ENCODE measurements at regions not wholly inside any gene's neighbourhood (a gene's known extent, or its start where the extent isn't known, plus 50 kb on each side); places are given as distances from the start of the nearest gene placed in this dataset.

GRCh38 chr21:41605178-41605933, 97.4 kb upstream of the TMPRSS2 start:
- in situ Hi-C loops (cut with HindIII; ENCODE audit: low pct_unique_long_range_greater_than_20kb, low sequenced_read_pairs) = loop anchor here (25.0 kb wide), 1 partner anchor 157 kb away; the partner anchor contains the start of gene RIPK4
- no peak for DNase-seq (ENCODE audit: low read depth)

- DNase-seq (ENCODE audit: low read depth) = no peak
- in situ Hi-C loops (cut with HindIII; ENCODE audit: low pct_unique_long_range_greater_than_20kb, low sequenced_read_pairs) = loop anchor here (25.0 kb wide), 1 partner anchor 158 kb away; the partner anchor contains the start of gene RIPK4
Observed at GRCh38 chr21:41604583-41605041, 96.7 kb upstream of the TMPRSS2 start.

- DNase-seq (ENCODE audit: low read depth) = no peak
- in situ Hi-C loops (cut with HindIII; ENCODE audit: low pct_unique_long_range_greater_than_20kb, low sequenced_read_pairs) = loop anchor here (25.0 kb wide), 1 partner anchor 159 kb away; the partner anchor contains the start of gene RIPK4
Observed at GRCh38 chr21:41603476-41603875, 95.5 kb upstream of the TMPRSS2 start.

GRCh38 chr21:41602531-41602930, 94.6 kb upstream of the TMPRSS2 start:
- DNase-seq (ENCODE audit: low read depth) = no peak
- in situ Hi-C loops (cut with HindIII; ENCODE audit: low pct_unique_long_range_greater_than_20kb, low sequenced_read_pairs) = loop anchor here (25.0 kb wide), 1 partner anchor 160 kb away; the partner anchor contains the start of gene RIPK4

- in situ Hi-C loops (cut with HindIII; ENCODE audit: low pct_unique_long_range_greater_than_20kb, low sequenced_read_pairs) = loop anchor here (25.0 kb wide), 1 partner anchor 161 kb away; the partner anchor contains the start of gene RIPK4
Observed at GRCh38 chr21:41601573-41602368, 93.8 kb upstream of the TMPRSS2 start.

GRCh38 chr21:41600961-41601572, 93.1 kb upstream of the TMPRSS2 start:
- DNase-seq (ENCODE audit: low read depth) = no peak
- in situ Hi-C loops (cut with HindIII; ENCODE audit: low pct_unique_long_range_greater_than_20kb, low sequenced_read_pairs) = loop anchor here (25.0 kb wide), 1 partner anchor 161 kb away; the partner anchor contains the start of gene RIPK4

More at GRCh38 chr21:41601573-41602368, 93.8 kb upstream of the TMPRSS2 start:
- DNase-seq (ENCODE audit: low read depth) = peak; percentile 85

- in situ Hi-C loops (cut with HindIII; ENCODE audit: low pct_unique_long_range_greater_than_20kb, low sequenced_read_pairs) = loop anchor here (25.0 kb wide), 1 partner anchor 162 kb away; the partner anchor contains the start of gene RIPK4
- no peak for DNase-seq (ENCODE audit: low read depth)
Observed at GRCh38 chr21:41600556-41600955, 92.6 kb upstream of the TMPRSS2 start.

GRCh38 chr21:41600116-41600515, 92.2 kb upstream of the TMPRSS2 start:
- in situ Hi-C loops (cut with HindIII; ENCODE audit: low pct_unique_long_range_greater_than_20kb, low sequenced_read_pairs) = loop anchor here (25.0 kb wide), 1 partner anchor 162 kb away; the partner anchor contains the start of gene RIPK4
- DNase-seq (ENCODE audit: low read depth) = no peak

- in situ Hi-C loops (cut with HindIII; ENCODE audit: low pct_unique_long_range_greater_than_20kb, low sequenced_read_pairs) = no loop called here
- peak; percentile 53 for DNase-seq (ENCODE audit: low read depth)
Observed at GRCh38 chr21:41598561-41599431, 90.8 kb upstream of the TMPRSS2 start.

GRCh38 chr21:41597811-41598231, 89.9 kb upstream of the TMPRSS2 start:
- DNase-seq (ENCODE audit: low read depth) = no peak
- in situ Hi-C loops (cut with HindIII; ENCODE audit: low pct_unique_long_range_greater_than_20kb, low sequenced_read_pairs) = no loop called here

GRCh38 chr21:41597227-41597626, 89.3 kb upstream of the TMPRSS2 start:
- DNase-seq (ENCODE audit: low read depth) = no peak
- in situ Hi-C loops (cut with HindIII; ENCODE audit: low pct_unique_long_range_greater_than_20kb, low sequenced_read_pairs) = no loop called here

- in situ Hi-C loops (cut with HindIII; ENCODE audit: low pct_unique_long_range_greater_than_20kb, low sequenced_read_pairs) = no loop called here
- no peak for DNase-seq (ENCODE audit: low read depth)
Observed at GRCh38 chr21:41596241-41596925, 88.4 kb upstream of the TMPRSS2 start.

GRCh38 chr21:41594268-41594667, 86.3 kb upstream of the TMPRSS2 start:
- in situ Hi-C loops (cut with HindIII; ENCODE audit: low pct_unique_long_range_greater_than_20kb, low sequenced_read_pairs) = no loop called here
- no peak for DNase-seq (ENCODE audit: low read depth)

- in situ Hi-C loops (cut with HindIII; ENCODE audit: low pct_unique_long_range_greater_than_20kb, low sequenced_read_pairs) = no loop called here
- no peak for DNase-seq (ENCODE audit: low read depth)
Observed at GRCh38 chr21:41593760-41594138, 85.8 kb upstream of the TMPRSS2 start.

- in situ Hi-C loops (cut with HindIII; ENCODE audit: low pct_unique_long_range_greater_than_20kb, low sequenced_read_pairs) = no loop called here
- DNase-seq (ENCODE audit: low read depth) = no peak
Observed at GRCh38 chr21:41593051-41593759, 85.2 kb upstream of the TMPRSS2 start.

- in situ Hi-C loops (cut with HindIII; ENCODE audit: low pct_unique_long_range_greater_than_20kb, low sequenced_read_pairs) = no loop called here
- DNase-seq (ENCODE audit: low read depth) = no peak
Observed at GRCh38 chr21:41589620-41590175, 81.7 kb upstream of the TMPRSS2 start.

Data from Caki2 (cell line).